HG03066 (cell line): ENCODE measurements at regions not wholly inside any gene's neighbourhood (a gene's known extent, or its start where the extent isn't known, plus 50 kb on each side); places are given as distances from the start of the nearest gene placed in this dataset.
"Not testable (repeated sequence)": the region's sequence is repeated elsewhere in the genome, so short reads cannot be mapped to it uniquely, and the experiment has no call there.

Experiments used
- ATAC-seq: cut with Tn5 transposase; IDR thresholded peaks from one replicate; pipeline ENCODE4 v1.9.1; 2021; ENCODE audit warnings: low read depth; ENCODE audit not compliant: unreplicated experiment

GRCh38 chr3:162597226-162597625, 1100.6 kb downstream of the OTOL1 start:
- no peak for ATAC-seq

- not testable (repeated sequence) for ATAC-seq
Observed at GRCh38 chr3:162598500-162598899, 1101.9 kb downstream of the OTOL1 start.

GRCh38 chr3:162599742-162600141, 1103.1 kb downstream of the OTOL1 start:
- not testable (repeated sequence) for ATAC-seq

- ATAC-seq: no peak
Observed at GRCh38 chr3:162601101-162601670, 1104.6 kb downstream of the OTOL1 start.

- no peak for ATAC-seq
Observed at GRCh38 chr3:162602619-162603018, 1106.0 kb downstream of the OTOL1 start.

- no peak for ATAC-seq
Observed at GRCh38 chr3:162605651-162606204, 1109.1 kb downstream of the OTOL1 start.

- no peak for ATAC-seq
Observed at GRCh38 chr3:162610261-162610660, 1113.7 kb downstream of the OTOL1 start.

- ATAC-seq: no peak
Observed at GRCh38 chr3:162612991-162613390, 1116.4 kb downstream of the OTOL1 start.

- no peak for ATAC-seq
Observed at GRCh38 chr3:162626172-162626571, 1129.6 kb downstream of the OTOL1 start.

- no peak for ATAC-seq
Observed at GRCh38 chr3:162628531-162628930, 1131.9 kb downstream of the OTOL1 start.

- ATAC-seq: no peak
Observed at GRCh38 chr3:162629372-162629771, 1132.8 kb downstream of the OTOL1 start.

GRCh38 chr3:162632672-162633071, 1136.1 kb downstream of the OTOL1 start:
- ATAC-seq: no peak

GRCh38 chr3:162640208-162640607, 1143.6 kb downstream of the OTOL1 start:
- not testable (repeated sequence) for ATAC-seq

GRCh38 chr3:162641317-162641716, 1144.7 kb downstream of the OTOL1 start:
- ATAC-seq: no peak

GRCh38 chr3:162641907-162642306, 1145.3 kb downstream of the OTOL1 start:
- no peak for ATAC-seq

GRCh38 chr3:162643245-162643644, 1146.6 kb downstream of the OTOL1 start:
- ATAC-seq: no peak

GRCh38 chr3:162647321-162647720, 1150.7 kb downstream of the OTOL1 start:
- ATAC-seq: no peak

GRCh38 chr3:162658003-162658402, 1161.4 kb downstream of the OTOL1 start:
- no peak for ATAC-seq

GRCh38 chr3:162665684-162666391, 1169.2 kb downstream of the OTOL1 start:
- ATAC-seq: no peak

- no peak for ATAC-seq
Observed at GRCh38 chr3:162666835-162667234, 1170.2 kb downstream of the OTOL1 start.

- no peak for ATAC-seq
Observed at GRCh38 chr3:162670181-162670580, 1173.6 kb downstream of the OTOL1 start.

GRCh38 chr3:162677475-162677874, 1180.9 kb downstream of the OTOL1 start:
- ATAC-seq: no peak
